Esophagus squamous epithelium (tissue), 5 donors: ENCODE measurements at regions not wholly inside any gene's neighbourhood (a gene's known extent, or its start where the extent isn't known, plus 50 kb on each side); places are given as distances from the start of the nearest gene placed in this dataset.

Experiments used
- DNase-seq: peaks from one replicate; lab custom pipeline; 2025; lab: John Stamatoyannopoulos, UW
- H3K27ac ChIP-seq, 4 donors: fragments of 200-600 bp; sonication (generic); one replicate each; pipeline ENCODE4 v1.5.1; 2016 to 2019; ENCODE audit warnings: mild to moderate bottlenecking in 1 of 4
- H3K27me3 ChIP-seq, 4 donors: fragments of 200-600 bp; sonication (generic); 1 replicate in 3 of 4; 2 replicates in 1 of 4; pipeline versions ENCODE4 v1.5.1 to v1.6.0; 2017 to 2021; ENCODE audit warnings: antibody characterized with exemption in 1 of 4
- H3K36me3 ChIP-seq, 3 donors: fragments of 200-600 bp; sonication (generic); one replicate each; pipeline ENCODE4 v1.5.1; 2016 to 2019
- H3K4me1 ChIP-seq, 3 donors: fragments of 200-600 bp; sonication (generic); one replicate each; pipeline ENCODE4 v1.5.1; 2017 to 2019
- H3K4me3 ChIP-seq, 4 donors: fragments of 200-600 bp; sonication (generic); 1 replicate in 3 of 4; 2 replicates in 1 of 4; pipeline ENCODE4 v1.5.1; 2016 to 2019; ENCODE audit warnings: mild to moderate bottlenecking in 2 of 4, moderate library complexity in 1 of 4
- H3K9me3 ChIP-seq, 3 donors: fragments of 200-600 bp; sonication (generic); one replicate each; pipeline ENCODE4 v1.5.1; 2016 to 2019
- POLR2A ChIP-seq, 4 donors: fragments of 450-650 bp; IDR thresholded peaks; one replicate each; pipeline ENCODE4 v1.6.1; 2017; ENCODE audit warnings: antibody characterized with exemption in 4 of 4, mild to moderate bottlenecking in 4 of 4, moderate library complexity in 3 of 4
- WGBS, 2 donors: methylation state at CpG; one replicate each; pipeline ENCODE4 v1.1.5; 2018; 5-methylcytosine and 5-hydroxymethylcytosine counted together
- intact Hi-C: fragments of 100-400 bp; cut with DNase I; formaldehyde crosslinking; loops from one replicate; pipeline ENCODE4 v1.15.0; 2022
- small RNA-seq, 4 donors: library from RNA; depleted of rRNA; stranded (forward); fragments of <200 nt; gene quantifications; one replicate each; pipeline ENCODE3, GENCODE V24; 2016
- TF ChIP-seq, protein P1 (sequence below), 6 experiments: fragments of 450-650 bp in 4 of 6; fragments of 200-600 bp in 2 of 6; sonication (generic) in 2 of 6; IDR thresholded peaks; one replicate each; pipeline ENCODE4 v1.5.1; 2016 to 2019; ENCODE audit warnings: antibody characterized with exemption in 6 of 6, mild to moderate bottlenecking in 4 of 6, moderate library complexity in 4 of 6
- donor health status: DM: yes; HTN: yes; CAD: no.

DNA sequence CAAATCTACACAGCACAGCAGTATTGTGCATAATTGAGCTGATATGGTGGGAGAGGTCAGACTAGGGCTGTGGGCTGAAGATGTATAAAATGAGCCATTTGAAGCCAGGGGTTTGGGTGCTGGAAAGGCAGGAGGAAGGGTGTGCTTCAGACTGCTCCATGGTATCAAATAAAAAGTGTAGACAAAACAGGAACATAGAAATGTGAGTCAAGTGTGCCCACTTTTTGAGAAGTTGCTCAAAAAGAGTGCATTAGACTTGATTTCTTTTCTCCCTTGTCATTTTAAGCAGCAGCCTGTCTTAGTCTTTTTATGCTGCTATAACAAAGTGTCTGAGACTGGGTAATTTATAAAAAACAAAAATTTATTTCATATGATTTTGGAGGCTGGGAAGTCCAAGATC, 55.8 kb upstream of the ZFAND5 start:
- no peak for DNase-seq
- no peaks in the 10 kb centered on the region for H3K4me1 ChIP-seq
- TF ChIP-seq, protein P1, sequence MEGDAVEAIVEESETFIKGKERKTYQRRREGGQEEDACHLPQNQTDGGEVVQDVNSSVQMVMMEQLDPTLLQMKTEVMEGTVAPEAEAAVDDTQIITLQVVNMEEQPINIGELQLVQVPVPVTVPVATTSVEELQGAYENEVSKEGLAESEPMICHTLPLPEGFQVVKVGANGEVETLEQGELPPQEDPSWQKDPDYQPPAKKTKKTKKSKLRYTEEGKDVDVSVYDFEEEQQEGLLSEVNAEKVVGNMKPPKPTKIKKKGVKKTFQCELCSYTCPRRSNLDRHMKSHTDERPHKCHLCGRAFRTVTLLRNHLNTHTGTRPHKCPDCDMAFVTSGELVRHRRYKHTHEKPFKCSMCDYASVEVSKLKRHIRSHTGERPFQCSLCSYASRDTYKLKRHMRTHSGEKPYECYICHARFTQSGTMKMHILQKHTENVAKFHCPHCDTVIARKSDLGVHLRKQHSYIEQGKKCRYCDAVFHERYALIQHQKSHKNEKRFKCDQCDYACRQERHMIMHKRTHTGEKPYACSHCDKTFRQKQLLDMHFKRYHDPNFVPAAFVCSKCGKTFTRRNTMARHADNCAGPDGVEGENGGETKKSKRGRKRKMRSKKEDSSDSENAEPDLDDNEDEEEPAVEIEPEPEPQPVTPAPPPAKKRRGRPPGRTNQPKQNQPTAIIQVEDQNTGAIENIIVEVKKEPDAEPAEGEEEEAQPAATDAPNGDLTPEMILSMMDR (IDR thresholded peaks at IDR 0.05), result no peak
- TF ChIP-seq POLR2A (IDR thresholded peaks at IDR 0.05), result no peak
- no peaks in the 10 kb centered on the region for H3K9me3 ChIP-seq
- no peak overlapping the region for H3K4me3 ChIP-seq
- intact Hi-C loops, result no loop called here
- no peaks in the 10 kb centered on the region for H3K27me3 ChIP-seq
- H3K36me3 ChIP-seq, result no peaks in the 10 kb centered on the region
- H3K27ac ChIP-seq, result no peak overlapping the region

DNA sequence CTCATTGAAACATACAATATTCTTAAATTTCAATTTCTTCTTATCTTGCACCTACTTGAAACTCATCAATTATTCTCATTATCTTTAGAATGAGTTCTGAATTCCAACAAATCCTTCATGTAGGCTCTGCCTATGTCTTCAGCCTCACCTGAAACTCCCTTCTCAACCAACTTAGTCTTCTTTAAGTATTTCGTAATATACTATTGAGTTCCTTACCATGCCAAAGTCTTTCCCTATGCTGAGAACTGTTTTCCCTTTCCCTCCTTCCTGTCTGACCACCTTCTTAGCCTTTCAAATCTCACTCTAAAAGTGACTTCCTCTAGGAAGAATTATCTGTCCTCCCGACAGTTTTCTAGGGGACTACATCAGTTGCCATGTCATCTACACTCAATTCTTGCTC, 50.9 kb upstream of the ZFAND5 start:
- no peaks in the 10 kb centered on the region for H3K9me3 ChIP-seq
- no peak overlapping the region for H3K4me3 ChIP-seq
- H3K4me1 ChIP-seq, result no peaks in the 10 kb centered on the region
- intact Hi-C loops, result no loop called here
- TF ChIP-seq POLR2A (IDR thresholded peaks at IDR 0.05), result no peak
- TF ChIP-seq, protein P1 (IDR thresholded peaks at IDR 0.05), result no peak
- DNase-seq, result no peak
- H3K36me3 ChIP-seq, result no peaks in the 10 kb centered on the region
- no peak overlapping the region for H3K27ac ChIP-seq
- 80 to 81% methylated on average over 2 of the region's 2 CpGs for WGBS, 2 donors
- no peaks in the 10 kb centered on the region for H3K27me3 ChIP-seq

DNA sequence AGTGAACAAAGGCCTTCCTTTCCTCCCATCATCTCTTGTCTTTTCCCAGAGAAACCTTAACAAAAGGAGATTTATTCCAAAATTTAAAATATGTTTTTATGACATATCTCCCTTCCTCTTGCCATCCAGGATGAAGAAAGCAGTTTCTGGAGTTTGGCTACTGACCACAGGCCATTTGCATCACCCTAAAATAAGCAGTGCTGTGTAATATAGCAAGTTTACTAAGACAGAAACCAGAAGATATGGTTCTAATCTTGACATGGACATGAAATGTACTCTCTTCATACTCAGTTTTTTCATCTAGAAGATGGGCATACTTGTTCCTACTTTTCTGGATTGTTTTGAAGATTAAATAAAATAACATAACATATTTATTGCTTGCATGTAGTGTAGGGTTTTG, 50.2 kb upstream of the ZFAND5 start:
- Histone ChIP-seq H3K4me3 (no peak overlapping the region), H3K4me1 (no peaks in the 10 kb centered on the region), H3K27ac (no peak overlapping the region), H3K9me3 (no peaks in the 10 kb centered on the region), H3K36me3 (no peaks in the 10 kb centered on the region), H3K27me3 (no peaks in the 10 kb centered on the region)
- TF ChIP-seq POLR2A (IDR thresholded peaks at IDR 0.05), result no peak
- TF ChIP-seq, protein P1 (IDR thresholded peaks at IDR 0.05), result no peak
- intact Hi-C loops, result no loop called here
- DNase-seq, result no peak

Small RNA genes lying in the stretch of these regions (small RNA-seq; reads per million reads assigned to genes)
- 0 reads per million in 4 donors for gene AL445646.1
